Activated CD8-positive, alpha-beta memory T cell treated with anti-CD3 and anti-CD28 coated beads, Interleukin-2, amount 10 ng/mL, durations not matched to agents 7 days and 5 days (primary cell): ENCODE measurements at regions not wholly inside any gene's neighbourhood (a gene's known extent, or its start where the extent isn't known, plus 50 kb on each side); places are given as distances from the start of the nearest gene placed in this dataset.
"Not testable (repeated sequence)": the region's sequence is repeated elsewhere in the genome, so short reads cannot be mapped to it uniquely, and the experiment has no call there.

ENCODE experiments used
- ATAC-seq: fragments of 150-1000 bp; cut with Tn5 transposase; one replicate; pipeline ENCODE4 v1.10.0; 2021; ENCODE audit warnings: moderate library complexity
- CTCF ChIA-PET: fragments of 350-600 bp; sonication (Branson Sonifier 250); formaldehyde crosslinking; loops from one replicate; lab custom pipeline; 2021; ENCODE audit warnings: antibody characterized with exemption; lab: Charles Lee
- DNase-seq: peaks from one replicate; pipeline ENCODE4 v3.0.0-alpha.2; 2020
- H3K27ac Mint-ChIP-seq: one replicate; pipeline ENCODE4 v1.8.0; 2021; ENCODE audit warnings: mild to moderate bottlenecking, mixed read lengths
- H3K27me3 Mint-ChIP-seq: one replicate; pipeline ENCODE4 v1.8.0; 2021; ENCODE audit warnings: mixed read lengths
- H3K36me3 Mint-ChIP-seq: one replicate; pipeline ENCODE4 v1.8.0; 2021; ENCODE audit warnings: mild to moderate bottlenecking, mixed read lengths
- H3K4me1 Mint-ChIP-seq: one replicate; pipeline ENCODE4 v1.8.0; 2021; ENCODE audit warnings: mixed read lengths
- H3K4me3 Mint-ChIP-seq: one replicate; pipeline ENCODE4 v1.8.0; 2021; ENCODE audit warnings: mild to moderate bottlenecking, moderate library complexity, mixed read lengths
- H3K9me3 Mint-ChIP-seq: one replicate; pipeline ENCODE4 v1.8.0; 2022; ENCODE audit warnings: low read depth, mixed read lengths

GRCh38 chr22:49657974-49658590 is 169.6 kb downstream of the BRD1 start:
- no peak for ATAC-seq

DNA sequence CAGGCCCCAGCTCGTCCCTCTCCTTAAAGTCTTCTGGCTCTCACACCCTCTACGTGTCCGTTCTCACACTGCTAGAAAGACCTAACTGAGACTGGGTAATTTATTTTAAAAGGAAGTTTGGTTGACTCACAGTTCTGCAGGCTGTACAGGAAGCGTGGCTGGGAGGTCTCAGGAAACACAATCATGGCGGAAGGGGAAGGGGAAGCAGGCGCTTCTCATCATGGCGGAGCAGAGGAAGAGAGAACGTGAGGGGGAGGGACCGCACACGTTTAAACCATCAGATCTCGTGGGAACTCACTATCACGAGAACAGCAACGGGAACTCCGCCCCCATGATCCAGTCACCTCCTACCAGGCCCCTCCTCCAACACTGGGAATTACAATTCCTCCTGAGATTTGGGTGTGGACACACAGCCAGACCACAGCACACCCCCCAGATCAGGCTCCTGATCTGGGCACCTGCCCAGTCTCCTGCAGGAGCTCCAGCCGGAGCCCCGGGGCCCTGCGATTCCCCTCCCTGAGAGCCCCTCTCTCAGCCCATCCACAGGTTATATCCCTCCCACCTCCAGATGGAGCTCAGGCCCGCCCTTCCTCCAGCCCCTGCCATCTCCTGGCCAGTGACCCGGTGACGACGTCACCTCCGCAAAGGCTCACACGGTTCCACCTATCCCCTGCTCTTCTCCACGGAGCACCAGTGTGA is 170.2 kb downstream of the BRD1 start:
- peak; percentile 81 for ATAC-seq
- peak; percentile 84 for DNase-seq
- Mint-ChIP-seq H3K27ac (peak overlapping the region; percentile 58), H3K4me1 (peaks cover 25% of the 10 kb centered on the region), H3K9me3 (no peaks in the 10 kb centered on the region), H3K27me3 (no peaks in the 10 kb centered on the region), H3K4me3 (peak overlapping the region; percentile 82), H3K36me3 (peaks cover 4% of the 10 kb centered on the region)
- CTCF ChIA-PET, result no interaction called here

More at GRCh38 chr22:49657974-49658590, 169.6 kb downstream of the BRD1 start:
- CTCF ChIA-PET, result no interaction called here
- Mint-ChIP-seq H3K36me3 (peaks cover 2% of the 10 kb centered on the region), H3K27me3 (no peaks in the 10 kb centered on the region), H3K9me3 (no peaks in the 10 kb centered on the region), H3K4me3 (peak overlapping the region; percentile 82), H3K27ac (peak overlapping the region; percentile 58), H3K4me1 (peaks cover 25% of the 10 kb centered on the region)
- DNase-seq, result no peak

DNA sequence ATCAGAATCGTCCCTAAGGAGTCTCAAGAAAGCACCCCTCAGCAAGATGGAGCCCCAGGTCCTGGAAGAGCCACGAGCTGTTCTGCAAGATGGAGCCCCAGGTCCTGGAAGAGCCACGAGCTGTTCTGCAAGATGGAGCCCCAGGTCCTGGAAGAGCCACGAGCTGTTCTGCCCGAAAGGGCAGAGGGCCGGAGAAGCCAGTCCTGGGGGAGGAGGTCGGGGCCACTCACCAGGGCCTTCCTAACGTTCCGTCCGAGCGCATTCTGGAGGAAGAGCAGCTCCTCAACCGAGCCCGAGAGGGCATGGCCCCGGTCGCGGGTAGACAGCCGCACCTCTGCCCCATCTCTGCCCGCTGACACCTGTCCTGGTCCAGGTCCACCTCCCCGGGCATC is 170.8 kb downstream of the BRD1 start:
- peak overlapping the region; percentile 82 for H3K4me3 Mint-ChIP-seq
- H3K27me3 Mint-ChIP-seq, H3K9me3 Mint-ChIP-seq, H3K36me3 Mint-ChIP-seq, CTCF ChIA-PET: not testable (repeated sequence)
- H3K4me1 Mint-ChIP-seq, result peaks cover 25% of the 10 kb centered on the region
- H3K27ac Mint-ChIP-seq, result peak overlapping the region; percentile 58
- peak; percentile 82 for ATAC-seq
- DNase-seq, result peak; percentile 68

- H3K27ac Mint-ChIP-seq, result no peak overlapping the region
- peak overlapping the region; percentile 82 for H3K4me3 Mint-ChIP-seq
- peaks cover 25% of the 10 kb centered on the region for H3K4me1 Mint-ChIP-seq
- peaks cover 7% of the 10 kb centered on the region for H3K36me3 Mint-ChIP-seq
- H3K27me3 Mint-ChIP-seq, result no peaks in the 10 kb centered on the region
- ATAC-seq, result no peak
- DNase-seq, result no peak
- CTCF ChIA-PET, result no interaction called here
- H3K9me3 Mint-ChIP-seq, result no peaks in the 10 kb centered on the region
Observed at GRCh38 chr22:49656291-49656851, 171.3 kb downstream of the BRD1 start.

GRCh38 chr22:49655168-49655812 is 172.4 kb downstream of the BRD1 start:
- Mint-ChIP-seq H3K27me3 (no peaks in the 10 kb centered on the region), H3K36me3 (peaks cover 8% of the 10 kb centered on the region), H3K4me3 (peak overlapping the region; percentile 35), H3K4me1 (peaks cover 25% of the 10 kb centered on the region), H3K9me3 (no peaks in the 10 kb centered on the region), H3K27ac (no peak overlapping the region)
- CTCF ChIA-PET, result no interaction called here
- ATAC-seq (no peak), DNase-seq (no peak)

DNA sequence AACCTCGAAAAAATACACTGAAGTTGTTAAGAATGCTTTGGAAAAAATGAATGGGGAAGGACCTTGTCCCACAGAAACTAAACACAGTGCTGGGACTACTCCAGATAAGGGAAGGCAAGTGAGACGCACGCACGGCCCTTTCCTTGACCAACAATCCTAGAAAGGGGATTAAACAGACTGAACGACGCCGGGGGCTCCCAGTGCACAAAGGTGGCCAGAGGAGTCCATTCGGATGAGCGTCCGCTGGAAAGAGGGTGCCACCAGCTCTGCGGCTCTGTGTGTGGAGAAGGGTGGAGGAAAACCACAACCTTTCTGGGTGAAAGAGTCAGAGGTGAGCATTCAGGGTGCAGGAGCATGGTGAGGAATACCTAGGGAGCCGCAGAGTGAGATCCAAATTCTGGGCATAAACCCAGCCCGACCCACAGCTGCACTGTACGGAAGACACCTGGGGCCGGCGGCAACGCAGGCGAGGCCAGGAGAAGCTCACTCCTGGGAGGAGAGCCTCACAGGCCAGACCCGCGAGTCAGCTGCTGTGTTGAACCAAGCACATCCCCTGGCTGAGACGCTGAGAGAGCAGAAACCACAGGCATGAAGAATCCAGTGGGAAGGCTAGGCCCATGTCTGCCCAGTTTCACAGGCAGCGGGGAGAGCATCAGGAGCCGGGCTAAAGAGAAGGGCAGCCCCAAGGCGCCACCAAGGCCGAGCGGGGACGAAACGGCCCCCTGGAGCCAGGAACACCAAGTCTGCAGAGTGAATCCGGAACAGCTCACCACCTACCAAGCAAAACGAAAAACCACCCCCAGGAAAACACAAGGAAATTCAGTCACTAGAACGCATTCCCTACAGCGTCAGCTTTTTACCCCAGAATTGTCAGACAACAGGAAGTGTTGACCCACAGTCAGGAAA is 177.1 kb downstream of the BRD1 start:
- H3K27me3 Mint-ChIP-seq, result no peaks in the 10 kb centered on the region
- no peak overlapping the region for H3K4me3 Mint-ChIP-seq
- peaks cover 12% of the 10 kb centered on the region for H3K36me3 Mint-ChIP-seq
- peaks cover 8% of the 10 kb centered on the region for H3K4me1 Mint-ChIP-seq
- no peaks in the 10 kb centered on the region for H3K9me3 Mint-ChIP-seq
- CTCF ChIA-PET, result no interaction called here
- H3K27ac Mint-ChIP-seq, result no peak overlapping the region
- no peak for ATAC-seq
- no peak for DNase-seq

GRCh38 chr22:49649166-49650068 is 178.3 kb downstream of the BRD1 start:
- Mint-ChIP-seq H3K4me3 (no peak overlapping the region), H3K4me1 (no peaks in the 10 kb centered on the region), H3K36me3 (peaks cover 12% of the 10 kb centered on the region), H3K27ac (no peak overlapping the region), H3K9me3 (no peaks in the 10 kb centered on the region), H3K27me3 (no peaks in the 10 kb centered on the region)
- CTCF ChIA-PET, result no interaction called here
- DNase-seq (no peak), ATAC-seq (no peak)

DNA sequence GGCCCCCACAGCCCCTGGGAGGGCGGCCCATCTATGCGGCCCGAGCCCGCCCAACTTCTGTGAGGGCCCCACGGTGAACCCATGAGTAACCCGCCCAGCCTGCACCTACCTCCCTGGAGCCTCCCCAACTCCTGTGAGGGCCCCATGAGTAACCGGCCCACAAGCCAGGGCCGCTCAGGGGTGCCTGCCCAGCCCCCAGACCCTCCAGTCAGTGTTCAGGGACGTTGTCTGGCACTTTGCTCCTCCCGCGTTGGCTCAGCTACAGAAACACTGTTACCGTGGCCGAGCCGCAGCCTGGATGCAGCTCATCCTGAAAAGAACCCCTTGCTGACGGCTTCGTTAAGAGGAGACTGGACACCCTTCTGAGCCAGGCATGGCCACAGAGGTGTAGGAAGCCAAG is 179.6 kb downstream of the BRD1 start:
- ATAC-seq (no peak), DNase-seq (no peak)
- Mint-ChIP-seq H3K27ac (no peak overlapping the region), H3K4me3 (no peak overlapping the region), H3K4me1 (no peaks in the 10 kb centered on the region), H3K27me3 (no peaks in the 10 kb centered on the region), H3K9me3 (no peaks in the 10 kb centered on the region), H3K36me3 (peaks cover 9% of the 10 kb centered on the region)
- CTCF ChIA-PET, result no interaction called here

- H3K9me3 Mint-ChIP-seq, result no peaks in the 10 kb centered on the region
Observed at GRCh38 chr22:49647627-49648026, 180.0 kb downstream of the BRD1 start.

DNA sequence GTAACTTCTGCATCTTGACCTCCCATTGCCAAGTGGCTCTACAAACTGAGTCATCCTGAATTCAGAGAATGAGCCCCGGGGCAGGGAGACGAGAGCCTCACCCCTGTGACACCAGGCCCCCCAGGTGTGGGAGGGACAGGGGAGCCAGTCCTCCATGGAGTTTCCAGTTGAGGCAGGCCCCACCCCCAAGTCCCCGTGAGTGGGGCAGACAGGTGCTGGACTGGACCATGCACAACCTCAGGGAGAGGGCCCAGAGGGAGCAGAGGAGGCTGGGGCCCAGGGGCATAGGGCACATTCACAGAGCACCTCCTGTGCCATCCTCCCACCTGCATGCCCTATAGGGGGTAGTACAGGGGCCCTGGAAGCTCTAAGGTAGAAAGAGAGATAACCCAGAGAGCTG is 180.8 kb downstream of the BRD1 start:
- no peaks in the 10 kb centered on the region for H3K4me1 Mint-ChIP-seq
- no peak overlapping the region for H3K27ac Mint-ChIP-seq
- no peak for DNase-seq
- H3K9me3 Mint-ChIP-seq, result no peaks in the 10 kb centered on the region
- H3K36me3 Mint-ChIP-seq, result peaks cover 5% of the 10 kb centered on the region
- H3K27me3 Mint-ChIP-seq, result no peaks in the 10 kb centered on the region
- no peak overlapping the region for H3K4me3 Mint-ChIP-seq
- no peak for ATAC-seq
- CTCF ChIA-PET, result no interaction called here

More at GRCh38 chr22:49647627-49648026, 180.0 kb downstream of the BRD1 start:
- ATAC-seq (no peak), DNase-seq (no peak)
- CTCF ChIA-PET, result no interaction called here
- no peaks in the 10 kb centered on the region for H3K4me1 Mint-ChIP-seq
- no peak overlapping the region for H3K4me3 Mint-ChIP-seq
- H3K36me3 Mint-ChIP-seq, result peaks cover 9% of the 10 kb centered on the region
- H3K27ac Mint-ChIP-seq, result no peak overlapping the region
- H3K27me3 Mint-ChIP-seq, result no peaks in the 10 kb centered on the region

DNA sequence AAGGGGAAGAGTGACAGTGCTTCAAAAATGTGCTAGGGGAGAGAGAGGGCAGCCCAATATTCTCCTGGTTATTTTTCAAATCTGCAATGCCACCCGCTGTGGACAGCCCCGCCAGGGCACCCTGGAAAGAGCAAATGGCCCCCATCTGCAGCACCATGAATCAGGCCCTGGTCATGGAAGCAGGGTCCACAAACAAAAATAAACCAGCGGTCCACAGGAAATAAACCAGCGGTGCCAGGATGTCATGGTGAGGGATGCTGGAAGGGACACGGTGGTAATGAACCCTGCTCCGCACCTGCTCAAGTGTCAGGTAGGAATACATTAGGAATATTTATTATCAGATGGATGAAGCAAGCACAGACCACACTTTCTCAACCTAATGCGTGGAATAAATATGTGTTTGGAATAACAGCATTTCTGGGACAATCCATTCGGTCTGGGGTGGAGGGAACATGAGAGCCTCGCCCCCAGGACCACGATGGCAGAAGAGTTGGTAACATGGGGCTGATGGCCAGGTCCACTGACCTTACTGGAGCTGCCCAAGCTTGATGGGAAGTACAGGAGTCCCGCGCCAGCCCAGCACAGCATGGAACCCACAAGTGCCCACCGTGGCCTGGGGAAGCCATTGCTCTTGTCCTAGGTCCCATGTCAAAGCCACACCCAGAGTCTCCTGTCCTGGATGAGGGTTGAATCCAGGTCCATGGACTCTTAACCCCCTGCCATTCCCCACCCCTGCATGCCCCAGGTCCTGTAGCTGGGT is 181.7 kb downstream of the BRD1 start:
- H3K27ac Mint-ChIP-seq, result no peak overlapping the region
- no peak for ATAC-seq
- DNase-seq, result no peak
- H3K9me3 Mint-ChIP-seq, result no peaks in the 10 kb centered on the region
- H3K4me1 Mint-ChIP-seq, result no peaks in the 10 kb centered on the region
- CTCF ChIA-PET, result no interaction called here
- H3K4me3 Mint-ChIP-seq, result no peak overlapping the region
- H3K27me3 Mint-ChIP-seq, result no peaks in the 10 kb centered on the region
- peaks cover 5% of the 10 kb centered on the region for H3K36me3 Mint-ChIP-seq

- CTCF ChIA-PET, result no interaction called here
- Mint-ChIP-seq H3K36me3 (peaks cover 3% of the 10 kb centered on the region), H3K27ac (no peak overlapping the region), H3K4me3 (no peak overlapping the region), H3K9me3 (no peaks in the 10 kb centered on the region), H3K27me3 (no peaks in the 10 kb centered on the region), H3K4me1 (no peaks in the 10 kb centered on the region)
- DNase-seq (no peak), ATAC-seq (no peak)
Observed at GRCh38 chr22:49645257-49645656, 182.4 kb downstream of the BRD1 start.
